GM20000 (cell line): ENCODE measurements at regions not wholly inside any gene's neighbourhood (a gene's known extent, or its start where the extent isn't known, plus 50 kb on each side); places are given as distances from the start of the nearest gene placed in this dataset.

Source experiments
- DNase-seq: peaks from one replicate; pipeline ENCODE4 v3.0.0; 2012; ENCODE audit warnings: low spot score
- CTCF ChIP-seq: IDR thresholded peaks from 2 replicates; pipeline ENCODE4 v1.5.1; 2012; ENCODE audit warnings: mild to moderate bottlenecking, control low read depth; ENCODE audit errors: extremely low read depth, missing control alignments

DNA sequence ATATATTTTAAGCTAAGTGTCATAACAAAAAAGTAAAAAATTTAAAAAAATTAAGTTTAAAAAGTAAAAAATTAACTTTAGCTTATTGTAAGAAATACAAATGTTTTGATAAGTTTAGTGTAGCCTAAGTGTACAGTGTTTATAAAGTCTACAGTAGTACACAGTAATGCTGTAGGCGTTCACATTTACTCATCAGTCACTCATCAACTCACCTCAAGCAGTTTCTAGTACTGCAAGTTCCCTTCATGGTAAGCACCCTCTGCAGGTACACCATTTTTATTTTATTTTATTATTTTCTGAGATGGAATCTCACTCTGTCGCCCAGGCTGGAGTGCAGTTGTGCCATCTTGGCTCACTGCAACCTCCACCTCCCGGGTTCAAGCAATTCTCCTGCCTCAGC lies 316.0 kb downstream of the FGFR2 start:
- DNase-seq: no peak
- no peak for TF ChIP-seq CTCF

DNA sequence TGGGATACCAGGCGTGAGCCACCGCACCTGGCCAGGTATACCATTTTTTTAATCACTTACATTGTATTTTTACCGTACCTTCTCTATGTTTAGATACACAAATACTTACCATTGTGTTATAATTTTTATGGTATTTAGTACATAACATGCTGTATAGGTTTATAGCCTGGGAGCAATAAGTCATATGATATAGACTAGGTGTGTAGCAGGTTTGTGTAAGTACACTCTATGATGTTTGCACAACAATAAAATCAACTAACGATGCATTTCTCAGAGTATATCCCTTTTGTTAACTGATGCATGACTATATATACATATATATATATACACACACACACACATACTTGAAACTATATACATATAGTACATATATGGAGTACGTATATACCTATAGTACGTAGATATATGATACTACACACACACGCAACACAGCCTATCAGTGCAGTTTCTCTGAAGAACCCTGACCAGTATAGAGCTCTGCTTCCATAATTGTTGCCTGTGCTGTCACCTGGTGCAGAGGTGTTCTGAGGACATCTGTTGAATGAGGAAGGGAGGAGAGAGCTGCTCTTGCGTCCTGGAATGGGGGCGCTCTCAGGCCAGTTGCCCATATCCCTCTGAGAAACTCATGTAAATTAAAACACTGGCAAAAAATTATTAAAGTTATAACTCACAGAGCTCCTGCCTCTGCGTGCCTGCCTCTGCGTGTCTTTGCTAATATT lies 315.3 kb downstream of the FGFR2 start:
- no peak for TF ChIP-seq CTCF
- DNase-seq: no peak

DNA sequence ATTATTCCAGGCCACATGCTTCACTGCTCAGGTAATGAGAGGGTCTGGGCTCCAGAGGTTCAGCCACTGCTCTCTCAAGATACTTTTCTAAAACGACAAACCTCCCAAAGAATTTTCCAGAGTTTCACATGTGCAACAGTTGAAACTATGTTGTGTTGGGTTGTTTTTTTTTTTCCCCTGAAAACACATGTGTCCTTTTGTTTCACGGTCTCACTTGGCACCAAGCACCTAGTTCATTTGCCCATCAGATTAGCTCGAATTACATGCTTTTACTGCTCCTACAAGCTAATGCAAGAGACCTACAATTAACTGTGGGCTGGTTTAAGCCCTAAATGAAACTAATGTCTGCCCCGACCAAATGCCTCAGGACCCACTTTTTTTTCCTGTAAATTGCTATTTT lies 313.3 kb downstream of the FGFR2 start:
- DNase-seq: no peak
- no peak for TF ChIP-seq CTCF

- no peak for TF ChIP-seq CTCF
Measured at GRCh38 chr10:121285406-121286196, 312.6 kb downstream of the FGFR2 start.

GRCh38 chr10:121288011-121288410 lies 310.2 kb downstream of the FGFR2 start:
- no peak for TF ChIP-seq CTCF
- DNase-seq: no peak

More at GRCh38 chr10:121285406-121286196, 312.6 kb downstream of the FGFR2 start:
- no peak for DNase-seq

GRCh38 chr10:121288864-121289661 lies 309.2 kb downstream of the FGFR2 start:
- TF ChIP-seq CTCF: no peak

More at GRCh38 chr10:121288864-121289661, 309.2 kb downstream of the FGFR2 start:
- no peak for DNase-seq
